Mucosa of gallbladder (tissue), 1 donor: ENCODE measurements at regions not wholly inside any gene's neighbourhood (a gene's known extent, or its start where the extent isn't known, plus 50 kb on each side); places are given as distances from the start of the nearest gene placed in this dataset.
"Not testable (repeated sequence)": the region's sequence is repeated elsewhere in the genome, so short reads cannot be mapped to it uniquely, and the experiment has no call there.

ENCODE experiments used
- DNase-seq: peaks from one replicate; pipeline ENCODE4 v3.0.0-alpha.2; 2020; ENCODE audit warnings: low spot score
- donor health status: DM: no; HTN: no; CAD: no.

GRCh38 chr6:121020656-121021055, 313.6 kb downstream of the TBC1D32 start:
- no peak for DNase-seq

- DNase-seq: no peak
Observed at GRCh38 chr6:121008553-121008952, 325.7 kb downstream of the TBC1D32 start.

GRCh38 chr6:121006024-121006423, 328.3 kb downstream of the TBC1D32 start:
- no peak for DNase-seq

GRCh38 chr6:121000381-121000780, 333.9 kb downstream of the TBC1D32 start:
- DNase-seq: no peak

GRCh38 chr6:120996340-120996739, 337.9 kb downstream of the TBC1D32 start:
- DNase-seq: no peak

- no peak for DNase-seq
Observed at GRCh38 chr6:120994573-120994967, 339.7 kb downstream of the TBC1D32 start.

- DNase-seq: no peak
Observed at GRCh38 chr6:120993929-120994572, 340.2 kb downstream of the TBC1D32 start.

- no peak for DNase-seq
Observed at GRCh38 chr6:120992257-120992656, 342.0 kb downstream of the TBC1D32 start.

- DNase-seq: no peak
Observed at GRCh38 chr6:120990866-120991265, 343.4 kb downstream of the TBC1D32 start.

- no peak for DNase-seq
Observed at GRCh38 chr6:120981835-120982234, 352.4 kb downstream of the TBC1D32 start.

GRCh38 chr6:120966321-120966720, 368.0 kb downstream of the TBC1D32 start:
- no peak for DNase-seq

GRCh38 chr6:120965814-120966213, 368.5 kb downstream of the TBC1D32 start:
- no peak for DNase-seq

- no peak for DNase-seq
Observed at GRCh38 chr6:120960761-120961160, 373.5 kb downstream of the TBC1D32 start.

GRCh38 chr6:120954111-120954510, 380.2 kb downstream of the TBC1D32 start:
- no peak for DNase-seq

GRCh38 chr6:120951258-120951657, 383.0 kb downstream of the TBC1D32 start:
- no peak for DNase-seq

GRCh38 chr6:120947111-120947510, 387.2 kb downstream of the TBC1D32 start:
- no peak for DNase-seq

GRCh38 chr6:120945905-120946594, 388.2 kb downstream of the TBC1D32 start:
- DNase-seq: no peak

- DNase-seq: no peak
Observed at GRCh38 chr6:120938876-120939472, 395.3 kb downstream of the TBC1D32 start.

- no peak for DNase-seq
Observed at GRCh38 chr6:120938164-120938875, 396.0 kb downstream of the TBC1D32 start.

GRCh38 chr6:120935908-120936307, 398.4 kb downstream of the TBC1D32 start:
- no peak for DNase-seq

- no peak for DNase-seq
Observed at GRCh38 chr6:120935016-120935415, 399.3 kb downstream of the TBC1D32 start.

GRCh38 chr6:120931520-120932180, 402.6 kb downstream of the TBC1D32 start:
- DNase-seq: not testable (repeated sequence)
